ENCODE measurements at regions not wholly inside any gene's neighbourhood (a gene's known extent, or its start where the extent isn't known, plus 50 kb on each side); places are given as distances from the start of the nearest gene placed in this dataset.

GRCh38 chr3:70646635-70647034, 334.2 kb upstream of the MDFIC2 start:
- Mint-ChIP-seq H3K9me3 (peaks cover 6% of the 10 kb centered on the region), H3K4me1 (ENCODE audit: unreplicated experiment) (no peaks in the 10 kb centered on the region), H3K4me3 (no peak overlapping the region), H3K27ac (no peak overlapping the region), H3K36me3 (no peaks in the 10 kb centered on the region), H3K27me3 (no peaks in the 10 kb centered on the region)
- no peak for TF ChIP-seq CTCF (conservative IDR thresholded peaks at IDR 0.05)
- no peak for DNase-seq (ENCODE audit: extremely low spot score, unreplicated experiment)

GRCh38 chr3:70640481-70640880, 328.0 kb upstream of the MDFIC2 start:
- Mint-ChIP-seq H3K27ac (no peak overlapping the region), H3K9me3 (no peaks in the 10 kb centered on the region), H3K27me3 (no peaks in the 10 kb centered on the region), H3K4me3 (no peak overlapping the region), H3K36me3 (no peaks in the 10 kb centered on the region), H3K4me1 (ENCODE audit: unreplicated experiment) (no peaks in the 10 kb centered on the region)
- no peak for TF ChIP-seq CTCF (conservative IDR thresholded peaks at IDR 0.05)
- no peak for DNase-seq (ENCODE audit: extremely low spot score, unreplicated experiment)

GRCh38 chr3:70635301-70635700, 322.9 kb upstream of the MDFIC2 start:
- TF ChIP-seq CTCF (conservative IDR thresholded peaks at IDR 0.05), result no peak
- H3K4me1 Mint-ChIP-seq (ENCODE audit: unreplicated experiment), result no peaks in the 10 kb centered on the region
- no peak overlapping the region for H3K4me3 Mint-ChIP-seq
- no peaks in the 10 kb centered on the region for H3K36me3 Mint-ChIP-seq
- H3K27me3 Mint-ChIP-seq, result peaks cover 4% of the 10 kb centered on the region
- H3K27ac Mint-ChIP-seq, result no peak overlapping the region
- H3K9me3 Mint-ChIP-seq, result no peaks in the 10 kb centered on the region
- DNase-seq (ENCODE audit: extremely low spot score, unreplicated experiment), result no peak

GRCh38 chr3:70631716-70632307, 319.4 kb upstream of the MDFIC2 start:
- Mint-ChIP-seq H3K27ac (no peak overlapping the region), H3K4me1 (ENCODE audit: unreplicated experiment) (no peaks in the 10 kb centered on the region), H3K4me3 (no peak overlapping the region), H3K9me3 (no peaks in the 10 kb centered on the region), H3K27me3 (peaks cover 4% of the 10 kb centered on the region), H3K36me3 (no peaks in the 10 kb centered on the region)
- TF ChIP-seq CTCF (conservative IDR thresholded peaks at IDR 0.05), result no peak
- DNase-seq (ENCODE audit: extremely low spot score, unreplicated experiment), result no peak

- Mint-ChIP-seq H3K36me3 (no peaks in the 10 kb centered on the region), H3K9me3 (no peaks in the 10 kb centered on the region), H3K27ac (no peak overlapping the region), H3K4me3 (no peak overlapping the region), H3K4me1 (ENCODE audit: unreplicated experiment) (no peaks in the 10 kb centered on the region), H3K27me3 (no peaks in the 10 kb centered on the region)
- no peak for DNase-seq (ENCODE audit: extremely low spot score, unreplicated experiment)
- TF ChIP-seq CTCF (conservative IDR thresholded peaks at IDR 0.05), result no peak
Measured at GRCh38 chr3:70621451-70621850, 309.0 kb upstream of the MDFIC2 start.

GRCh38 chr3:70620956-70621355, 308.5 kb upstream of the MDFIC2 start:
- TF ChIP-seq CTCF (conservative IDR thresholded peaks at IDR 0.05), result no peak
- Mint-ChIP-seq H3K36me3 (no peaks in the 10 kb centered on the region), H3K27ac (no peak overlapping the region), H3K9me3 (no peaks in the 10 kb centered on the region), H3K4me3 (no peak overlapping the region), H3K4me1 (ENCODE audit: unreplicated experiment) (no peaks in the 10 kb centered on the region), H3K27me3 (no peaks in the 10 kb centered on the region)
- DNase-seq (ENCODE audit: extremely low spot score, unreplicated experiment), result no peak
